ENCODE measurements at regions not wholly inside any gene's neighbourhood (a gene's known extent, or its start where the extent isn't known, plus 50 kb on each side); places are given as distances from the start of the nearest gene placed in this dataset.

- TF ChIP-seq SUZ12 (IDR thresholded peaks at IDR 0.05; ENCODE audit: extremely low read depth, insufficient read depth, insufficient read length) (no peak), ZNF274 (IDR thresholded peaks at IDR 0.05; ENCODE audit: low read depth, low read length) (no peak), YY1 (IDR thresholded peaks at IDR 0.05; ENCODE audit: insufficient read depth, insufficient read length) (no peak)
Measured at GRCh38 chr1:79220509-79220908, 214.0 kb upstream of the ADGRL4 start.
